ENCODE measurements at regions not wholly inside any gene's neighbourhood (a gene's known extent, or its start where the extent isn't known, plus 50 kb on each side); places are given as distances from the start of the nearest gene placed in this dataset.

GRCh38 chr6:82015526-82015925, 232.0 kb downstream of the IBTK start:
- CTCF ChIA-PET, result no interaction called here
- TF ChIP-seq, protein P1, sequence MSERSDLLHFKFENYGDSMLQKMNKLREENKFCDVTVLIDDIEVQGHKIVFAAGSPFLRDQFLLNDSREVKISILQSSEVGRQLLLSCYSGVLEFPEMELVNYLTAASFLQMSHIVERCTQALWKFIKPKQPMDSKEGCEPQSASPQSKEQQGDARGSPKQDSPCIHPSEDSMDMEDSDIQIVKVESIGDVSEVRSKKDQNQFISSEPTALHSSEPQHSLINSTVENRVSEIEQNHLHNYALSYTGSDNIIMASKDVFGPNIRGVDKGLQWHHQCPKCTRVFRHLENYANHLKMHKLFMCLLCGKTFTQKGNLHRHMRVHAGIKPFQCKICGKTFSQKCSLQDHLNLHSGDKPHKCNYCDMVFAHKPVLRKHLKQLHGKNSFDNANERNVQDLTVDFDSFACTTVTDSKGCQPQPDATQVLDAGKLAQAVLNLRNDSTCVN (tag by site-specific recombination; optimal IDR thresholded peaks at IDR 0.05), result no peak
- no peak for TF ChIP-seq ZFHX2 (tag by site-specific recombination; conservative IDR thresholded peaks at IDR 0.05)
- no peak for TF ChIP-seq ZBTB8A (tag by site-specific recombination; IDR thresholded peaks at IDR 0.05)
- TF ChIP-seq ZNF785 (tag by site-specific recombination; IDR thresholded peaks at IDR 0.05), result no peak
- no peak for TF ChIP-seq ZBTB6 (tag by site-specific recombination; IDR thresholded peaks at IDR 0.05)
- TF ChIP-seq, protein P2, sequence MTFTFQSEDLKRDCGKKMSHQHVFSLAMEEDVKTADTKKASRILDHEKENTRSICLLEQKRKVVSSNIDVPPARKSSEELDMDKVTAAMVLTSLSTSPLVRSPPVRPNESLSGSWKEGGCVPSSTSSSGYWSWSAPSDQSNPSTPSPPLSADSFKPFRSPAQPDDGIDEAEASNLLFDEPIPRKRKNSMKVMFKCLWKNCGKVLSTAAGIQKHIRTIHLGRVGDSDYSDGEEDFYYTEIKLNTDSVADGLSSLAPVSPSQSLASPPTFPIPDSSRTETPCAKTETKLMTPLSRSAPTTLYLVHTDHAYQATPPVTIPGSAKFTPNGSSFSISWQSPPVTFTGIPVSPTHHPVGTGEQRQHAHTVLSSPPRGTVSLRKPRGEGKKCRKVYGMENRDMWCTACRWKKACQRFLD (tag by site-specific recombination; IDR thresholded peaks at IDR 0.05), result no peak
- no peak for TF ChIP-seq ZNF626 (tag by site-specific recombination; IDR thresholded peaks at IDR 0.05)
- TF ChIP-seq FEZF1 (tag by site-specific recombination; IDR thresholded peaks at IDR 0.05), result no peak
- TF ChIP-seq ZNF544 (tag by site-specific recombination; IDR thresholded peaks at IDR 0.05), result no peak
- TF ChIP-seq, protein P3, sequence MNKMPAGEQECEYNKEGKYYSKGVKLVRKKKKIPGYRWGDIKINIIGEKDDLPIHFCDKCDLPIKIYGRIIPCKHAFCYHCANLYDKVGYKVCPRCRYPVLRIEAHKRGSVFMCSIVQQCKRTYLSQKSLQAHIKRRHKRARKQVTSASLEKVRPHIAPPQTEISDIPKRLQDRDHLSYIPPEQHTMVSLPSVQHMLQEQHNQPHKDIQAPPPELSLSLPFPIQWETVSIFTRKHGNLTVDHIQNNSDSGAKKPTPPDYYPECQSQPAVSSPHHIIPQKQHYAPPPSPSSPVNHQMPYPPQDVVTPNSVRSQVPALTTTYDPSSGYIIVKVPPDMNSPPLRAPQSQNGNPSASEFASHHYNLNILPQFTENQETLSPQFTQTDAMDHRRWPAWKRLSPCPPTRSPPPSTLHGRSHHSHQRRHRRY (tag by site-specific recombination; IDR thresholded peaks at IDR 0.05), result no peak
- TF ChIP-seq ZNF660 (tag by site-specific recombination; IDR thresholded peaks at IDR 0.05), result no peak
- TF ChIP-seq ZNF623 (tag by site-specific recombination; IDR thresholded peaks at IDR 0.05), result no peak
- TF ChIP-seq TCF7L2 (IDR thresholded peaks at IDR 0.05; ENCODE audit: borderline replicate concordance, low read depth, low read length), result no peak
- TF ChIP-seq ZNF521 (tag by site-specific recombination; IDR thresholded peaks at IDR 0.05), result no peak
- no peak for TF ChIP-seq ZNF433 (tag by site-specific recombination; IDR thresholded peaks at IDR 0.05; ENCODE audit: low read depth)
- TF ChIP-seq ZSCAN30 (tag by site-specific recombination; IDR thresholded peaks at IDR 0.05), result no peak
- TF ChIP-seq ZNF48 (tag by site-specific recombination; IDR thresholded peaks at IDR 0.05), result no peak
- TF ChIP-seq ZNF548 (tag by site-specific recombination; IDR thresholded peaks at IDR 0.05), result no peak
- TF ChIP-seq OSR2 (tag by site-specific recombination; IDR thresholded peaks at IDR 0.05), result no peak
- no peak for TF ChIP-seq ZBTB21 (tag by site-specific recombination; IDR thresholded peaks at IDR 0.05)

DNA sequence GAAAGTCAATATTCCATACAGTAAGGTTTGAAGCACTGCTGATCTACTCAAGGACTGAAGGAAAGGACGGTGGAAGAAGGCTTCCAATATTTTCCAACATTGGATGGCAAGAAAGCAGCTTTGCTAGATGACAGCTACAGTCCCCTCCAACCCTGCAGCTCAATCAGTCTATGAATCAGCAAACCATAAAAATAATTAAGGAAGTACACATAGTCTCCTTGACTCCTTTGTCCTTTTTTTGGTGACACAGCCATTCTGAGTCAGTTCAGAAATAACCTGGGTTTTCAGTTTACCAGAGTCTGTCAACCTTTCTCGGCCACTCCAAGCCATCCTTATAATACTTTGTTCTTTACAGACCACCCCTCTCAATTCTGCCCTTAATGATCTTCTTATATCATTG, 232.5 kb downstream of the IBTK start:
- Histone ChIP-seq H3K4me1 (ENCODE audit: control insufficient read depth, insufficient read depth, low read length) (no peaks in the 10 kb centered on the region), H3K9me3 (ENCODE audit: control insufficient read depth, insufficient read depth, low read depth, low read length) (no peaks in the 10 kb centered on the region), H3K27ac (ENCODE audit: extremely low read depth, low read depth, low read length) (no peak overlapping the region), H3K36me3 (ENCODE audit: control insufficient read depth in 2 of 2, insufficient read depth in 1 of 2, low read length in 2 of 2) (no peaks in the 10 kb centered on the region), H3K4me3 (ENCODE audit: low read depth, low read length) (no peak overlapping the region)
- ChIA-PET CTCF (no interaction called here), POLR2A (no interaction called here)
- TF ChIP-seq ZNF654 (tag by site-specific recombination; IDR thresholded peaks at IDR 0.05; ENCODE audit: low read depth), result no peak
- no peak for TF ChIP-seq ZNF791 (tag by site-specific recombination; IDR thresholded peaks at IDR 0.05)
- TF ChIP-seq ZNF184 (tag by site-specific recombination; IDR thresholded peaks at IDR 0.05), result no peak
- TF ChIP-seq ZNF121 (tag by site-specific recombination; IDR thresholded peaks at IDR 0.05), result no peak
- no peak for TF ChIP-seq ZBTB20 (tag by site-specific recombination; IDR thresholded peaks at IDR 0.05)
- no peak for TF ChIP-seq BCL11A (tag by site-specific recombination; IDR thresholded peaks at IDR 0.05; ENCODE audit: low read depth)
- no peak for TF ChIP-seq ZSCAN30 (tag by site-specific recombination; IDR thresholded peaks at IDR 0.05)
- TF ChIP-seq, protein P3 (tag by site-specific recombination; IDR thresholded peaks at IDR 0.05), result no peak

More at GRCh38 chr6:82015526-82015925, 232.0 kb downstream of the IBTK start:
- Histone ChIP-seq H3K4me3 (ENCODE audit: low read depth, low read length) (no peak overlapping the region), H3K36me3 (ENCODE audit: control insufficient read depth in 2 of 2, insufficient read depth in 1 of 2, low read length in 2 of 2) (no peaks in the 10 kb centered on the region), H3K9me3 (ENCODE audit: control insufficient read depth, insufficient read depth, low read depth, low read length) (no peaks in the 10 kb centered on the region), H3K27ac (ENCODE audit: extremely low read depth, low read depth, low read length) (no peak overlapping the region), H3K4me1 (ENCODE audit: control insufficient read depth, insufficient read depth, low read length) (no peaks in the 10 kb centered on the region)
- POLR2A ChIA-PET, result no interaction called here

Data from HEK293 (cell line).